ENCODE measurements at regions not wholly inside any gene's neighbourhood (a gene's known extent, or its start where the extent isn't known, plus 50 kb on each side); places are given as distances from the start of the nearest gene placed in this dataset.

GRCh38 chr20:10733122-10733521 lies 59.3 kb upstream of the JAG1 start:
- Histone ChIP-seq H3K4me3 (replicated peaks; ENCODE audit: low read depth, low read length) (no peak overlapping the region), H3K27me3 (replicated peaks; ENCODE audit: control insufficient read depth, insufficient read depth, low read length) (no peaks in the 10 kb centered on the region; the same call in 1 of the 2 replicates), H3K36me3 (ENCODE audit: control insufficient read depth, insufficient read depth, low read length) (no peaks in the 10 kb centered on the region)
- no peak for DNase-seq (ENCODE audit: extremely low read depth, insufficient read length)
- TF ChIP-seq, protein P1, sequence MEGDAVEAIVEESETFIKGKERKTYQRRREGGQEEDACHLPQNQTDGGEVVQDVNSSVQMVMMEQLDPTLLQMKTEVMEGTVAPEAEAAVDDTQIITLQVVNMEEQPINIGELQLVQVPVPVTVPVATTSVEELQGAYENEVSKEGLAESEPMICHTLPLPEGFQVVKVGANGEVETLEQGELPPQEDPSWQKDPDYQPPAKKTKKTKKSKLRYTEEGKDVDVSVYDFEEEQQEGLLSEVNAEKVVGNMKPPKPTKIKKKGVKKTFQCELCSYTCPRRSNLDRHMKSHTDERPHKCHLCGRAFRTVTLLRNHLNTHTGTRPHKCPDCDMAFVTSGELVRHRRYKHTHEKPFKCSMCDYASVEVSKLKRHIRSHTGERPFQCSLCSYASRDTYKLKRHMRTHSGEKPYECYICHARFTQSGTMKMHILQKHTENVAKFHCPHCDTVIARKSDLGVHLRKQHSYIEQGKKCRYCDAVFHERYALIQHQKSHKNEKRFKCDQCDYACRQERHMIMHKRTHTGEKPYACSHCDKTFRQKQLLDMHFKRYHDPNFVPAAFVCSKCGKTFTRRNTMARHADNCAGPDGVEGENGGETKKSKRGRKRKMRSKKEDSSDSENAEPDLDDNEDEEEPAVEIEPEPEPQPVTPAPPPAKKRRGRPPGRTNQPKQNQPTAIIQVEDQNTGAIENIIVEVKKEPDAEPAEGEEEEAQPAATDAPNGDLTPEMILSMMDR (IDR thresholded peaks at IDR 0.05; ENCODE audit: insufficient read depth, low read length, poor library complexity, severe bottlenecking) = no peak

- no peaks in the 10 kb centered on the region for H3K36me3 ChIP-seq (ENCODE audit: control insufficient read depth, insufficient read depth, low read length)
- TF ChIP-seq, protein P1 (IDR thresholded peaks at IDR 0.05; ENCODE audit: insufficient read depth, low read length, poor library complexity, severe bottlenecking) = no peak
- H3K4me3 ChIP-seq (replicated peaks; ENCODE audit: low read depth, low read length) = no peak overlapping the region
- DNase-seq (ENCODE audit: extremely low read depth, insufficient read length) = no peak
- H3K27me3 ChIP-seq (replicated peaks; ENCODE audit: control insufficient read depth, insufficient read depth, low read length) = no peaks in the 10 kb centered on the region; the same call in 1 of the 2 replicates
Observed at GRCh38 chr20:10735195-10735949, 61.6 kb upstream of the JAG1 start.

GRCh38 chr20:10739134-10739533 lies 65.3 kb upstream of the JAG1 start:
- Histone ChIP-seq H3K27me3 (replicated peaks; ENCODE audit: control insufficient read depth, insufficient read depth, low read length) (no peaks in the 10 kb centered on the region; the same call in 1 of the 2 replicates), H3K4me3 (replicated peaks; ENCODE audit: low read depth, low read length) (no peak overlapping the region), H3K36me3 (ENCODE audit: control insufficient read depth, insufficient read depth, low read length) (no peaks in the 10 kb centered on the region)
- TF ChIP-seq, protein P1 (IDR thresholded peaks at IDR 0.05; ENCODE audit: insufficient read depth, low read length, poor library complexity, severe bottlenecking) = no peak
- no peak for DNase-seq (ENCODE audit: extremely low read depth, insufficient read length)

GRCh38 chr20:10739566-10739965 lies 65.8 kb upstream of the JAG1 start:
- H3K36me3 ChIP-seq (ENCODE audit: control insufficient read depth, insufficient read depth, low read length) = no peaks in the 10 kb centered on the region
- TF ChIP-seq, protein P1 (IDR thresholded peaks at IDR 0.05; ENCODE audit: insufficient read depth, low read length, poor library complexity, severe bottlenecking) = no peak
- DNase-seq (ENCODE audit: extremely low read depth, insufficient read length) = no peak
- H3K4me3 ChIP-seq (replicated peaks; ENCODE audit: low read depth, low read length) = no peak overlapping the region
- H3K27me3 ChIP-seq (replicated peaks; ENCODE audit: control insufficient read depth, insufficient read depth, low read length) = no peaks in the 10 kb centered on the region; the same call in 1 of the 2 replicates

- no peak for DNase-seq (ENCODE audit: extremely low read depth, insufficient read length)
- H3K36me3 ChIP-seq (ENCODE audit: control insufficient read depth, insufficient read depth, low read length) = no peaks in the 10 kb centered on the region
- no peaks in the 10 kb centered on the region; the same call in 1 of the 2 replicates for H3K27me3 ChIP-seq (replicated peaks; ENCODE audit: control insufficient read depth, insufficient read depth, low read length)
- TF ChIP-seq, protein P1 (IDR thresholded peaks at IDR 0.05; ENCODE audit: insufficient read depth, low read length, poor library complexity, severe bottlenecking) = no peak
- no peak overlapping the region for H3K4me3 ChIP-seq (replicated peaks; ENCODE audit: low read depth, low read length)
Observed at GRCh38 chr20:10741060-10741459, 67.3 kb upstream of the JAG1 start.
